Neural crest cell (in vitro differentiated cells): ENCODE measurements at regions not wholly inside any gene's neighbourhood (a gene's known extent, or its start where the extent isn't known, plus 50 kb on each side); places are given as distances from the start of the nearest gene placed in this dataset. TPM values are rescaled to one million over a fixed set of nuclear protein-coding genes. Genes with fewer than 3 reads are reported as not detected.

Source experiments
- DNase-seq: peaks from one replicate; pipeline ENCODE4 v3.0.0; 2021; ENCODE audit warnings: low read depth, mixed read lengths, low spot score
- H3K27ac Mint-ChIP-seq: one replicate; pipeline ENCODE4 v1.8.0; 2021; ENCODE audit warnings: mild to moderate bottlenecking, mixed read lengths; ENCODE audit not compliant: unreplicated experiment
- H3K27me3 Mint-ChIP-seq: 2 replicates; pipeline ENCODE4 v1.8.0; 2021; ENCODE audit warnings: low read depth, mild to moderate bottlenecking, mixed read lengths
- H3K36me3 Mint-ChIP-seq: 2 replicates; pipeline ENCODE4 v1.8.0; 2021; ENCODE audit warnings: low read depth, mild to moderate bottlenecking, mixed read lengths
- H3K4me1 Mint-ChIP-seq: 2 replicates; pipeline ENCODE4 v1.8.0; 2021; ENCODE audit warnings: mixed read lengths
- H3K4me3 Mint-ChIP-seq: one replicate; pipeline ENCODE4 v1.8.0; 2021; ENCODE audit warnings: mild to moderate bottlenecking, mixed read lengths
- H3K9me3 Mint-ChIP-seq: 2 replicates; pipeline ENCODE4 v1.8.0; 2021; ENCODE audit warnings: mixed read lengths
- CTCF ChIP-seq: fragments of 200-600 bp; sonication (generic); conservative IDR thresholded peaks from 2 replicates; pipeline ENCODE4 v1.5.0; 2021; ENCODE audit warnings: antibody characterized with exemption, mild to moderate bottlenecking
- microRNA-seq: library from miRNA; unstranded; fragments of <30 nt; microRNA quantifications from one replicate; pipeline ENCODE4, GENCODE V29; 2020

GRCh38 chr6:37551002-37551401 lies 51.3 kb upstream of the CCDC167 start:
- no peaks in the 10 kb centered on the region for H3K9me3 Mint-ChIP-seq
- no peak for TF ChIP-seq CTCF
- H3K27me3 Mint-ChIP-seq, result peaks cover 5% of the 10 kb centered on the region
- no peak overlapping the region for H3K27ac Mint-ChIP-seq
- DNase-seq, result no peak
- peaks cover 22% of the 10 kb centered on the region for H3K4me1 Mint-ChIP-seq
- no peak overlapping the region for H3K4me3 Mint-ChIP-seq
- H3K36me3 Mint-ChIP-seq, result no peaks in the 10 kb centered on the region

- Mint-ChIP-seq H3K27ac (no peak overlapping the region), H3K4me1 (peaks cover 15% of the 10 kb centered on the region), H3K4me3 (no peak overlapping the region), H3K9me3 (no peaks in the 10 kb centered on the region), H3K36me3 (no peaks in the 10 kb centered on the region), H3K27me3 (peaks cover 5% of the 10 kb centered on the region)
- no peak for DNase-seq
- TF ChIP-seq CTCF, result no peak
Measured at GRCh38 chr6:37550191-37550831, 50.6 kb upstream of the CCDC167 start.

GRCh38 chr6:37549558-37549957 lies 49.9 kb upstream of the CCDC167 start:
- TF ChIP-seq CTCF, result no peak
- Mint-ChIP-seq H3K36me3 (no peaks in the 10 kb centered on the region), H3K27me3 (peaks cover 5% of the 10 kb centered on the region), H3K27ac (no peak overlapping the region), H3K4me1 (peaks cover 11% of the 10 kb centered on the region), H3K9me3 (no peaks in the 10 kb centered on the region), H3K4me3 (no peak overlapping the region)
- DNase-seq, result no peak

Small RNA genes in the stretch of these regions (microRNA-seq; reads per million reads assigned to microRNA genes)
- gene MIR4462, result not detected
